Mesothelial cell of epicardium (in vitro differentiated cells): ENCODE measurements at regions not wholly inside any gene's neighbourhood (a gene's known extent, or its start where the extent isn't known, plus 50 kb on each side); places are given as distances from the start of the nearest gene placed in this dataset.

Experiments used
- DNase-seq, 2 experiments: peaks; one replicate each; pipeline ENCODE4 v3.0.0; 2021; ENCODE audit warnings: low spot score in 2 of 2; ENCODE audit not compliant: unreplicated experiment in 2 of 2
- H3K27ac Mint-ChIP-seq: 2 replicates; pipeline ENCODE4 v1.8.0; 2021; ENCODE audit warnings: mixed read lengths
- H3K27me3 Mint-ChIP-seq: 2 replicates; pipeline ENCODE4 v1.8.0; 2021; ENCODE audit warnings: low read depth, mixed read lengths
- H3K36me3 Mint-ChIP-seq: 2 replicates; pipeline ENCODE4 v1.8.0; 2021; ENCODE audit warnings: mixed read lengths
- H3K4me1 Mint-ChIP-seq: 2 replicates; pipeline ENCODE4 v1.8.0; 2021; ENCODE audit warnings: mixed read lengths
- H3K4me3 Mint-ChIP-seq: 2 replicates; pipeline ENCODE4 v1.8.0; 2021; ENCODE audit warnings: mild to moderate bottlenecking, moderate library complexity, mixed read lengths
- H3K9me3 Mint-ChIP-seq: 2 replicates; pipeline ENCODE4 v1.8.0; 2021; ENCODE audit warnings: mixed read lengths
- TF ChIP-seq, protein P1 (sequence below): fragments of 200-600 bp; sonication (generic); IDR thresholded peaks from one replicate; pipeline ENCODE4 v1.5.0; 2021; ENCODE audit warnings: antibody characterized with exemption; ENCODE audit not compliant: unreplicated experiment

DNA sequence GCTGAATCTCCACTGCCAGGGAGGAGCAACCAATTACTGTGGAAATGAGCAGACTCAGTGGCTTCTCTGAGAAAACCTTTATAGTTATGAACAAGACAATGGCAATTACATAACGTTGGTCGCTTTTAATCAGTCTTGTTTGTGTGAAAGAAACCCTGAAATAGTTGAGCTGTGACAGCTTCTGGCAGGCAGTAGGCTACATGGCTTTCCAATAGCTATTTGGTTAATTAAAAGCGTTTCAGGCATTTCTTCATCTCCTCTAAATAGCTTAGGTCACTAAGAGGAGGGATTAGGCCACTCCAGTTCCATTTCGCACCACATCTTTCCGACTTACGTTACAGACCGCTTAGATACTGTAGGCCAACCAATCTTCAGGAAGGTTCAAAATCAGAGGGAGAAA is 794.4 kb upstream of the ID2 start:
- Mint-ChIP-seq H3K27me3 (no peaks in the 10 kb centered on the region), H3K36me3 (no peaks in the 10 kb centered on the region), H3K4me1 (no peaks in the 10 kb centered on the region), H3K27ac (no peak overlapping the region), H3K9me3 (peaks cover 9% of the 10 kb centered on the region), H3K4me3 (no peak overlapping the region)
- TF ChIP-seq, protein P1, sequence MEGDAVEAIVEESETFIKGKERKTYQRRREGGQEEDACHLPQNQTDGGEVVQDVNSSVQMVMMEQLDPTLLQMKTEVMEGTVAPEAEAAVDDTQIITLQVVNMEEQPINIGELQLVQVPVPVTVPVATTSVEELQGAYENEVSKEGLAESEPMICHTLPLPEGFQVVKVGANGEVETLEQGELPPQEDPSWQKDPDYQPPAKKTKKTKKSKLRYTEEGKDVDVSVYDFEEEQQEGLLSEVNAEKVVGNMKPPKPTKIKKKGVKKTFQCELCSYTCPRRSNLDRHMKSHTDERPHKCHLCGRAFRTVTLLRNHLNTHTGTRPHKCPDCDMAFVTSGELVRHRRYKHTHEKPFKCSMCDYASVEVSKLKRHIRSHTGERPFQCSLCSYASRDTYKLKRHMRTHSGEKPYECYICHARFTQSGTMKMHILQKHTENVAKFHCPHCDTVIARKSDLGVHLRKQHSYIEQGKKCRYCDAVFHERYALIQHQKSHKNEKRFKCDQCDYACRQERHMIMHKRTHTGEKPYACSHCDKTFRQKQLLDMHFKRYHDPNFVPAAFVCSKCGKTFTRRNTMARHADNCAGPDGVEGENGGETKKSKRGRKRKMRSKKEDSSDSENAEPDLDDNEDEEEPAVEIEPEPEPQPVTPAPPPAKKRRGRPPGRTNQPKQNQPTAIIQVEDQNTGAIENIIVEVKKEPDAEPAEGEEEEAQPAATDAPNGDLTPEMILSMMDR, result no peak
- no peak for DNase-seq

DNA sequence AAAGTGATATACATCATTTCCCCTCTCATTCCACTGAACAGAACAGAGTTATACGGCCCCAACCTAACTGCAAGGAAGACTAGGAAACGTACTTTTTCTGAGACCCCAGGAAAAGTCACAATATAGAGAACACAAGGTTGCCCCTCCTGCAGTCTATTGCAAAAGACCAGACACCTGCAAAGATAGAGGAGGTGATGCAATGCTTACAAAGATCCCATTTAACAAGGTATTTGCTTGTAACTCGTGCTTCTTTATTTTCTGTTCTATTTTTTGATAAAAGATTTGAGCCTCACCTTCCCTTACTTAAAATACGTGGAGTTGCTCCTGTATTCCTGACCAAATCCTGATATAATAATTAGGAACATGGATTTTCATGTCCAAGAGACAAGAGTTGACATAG is 793.0 kb upstream of the ID2 start:
- no peak overlapping the region for H3K4me3 Mint-ChIP-seq
- no peaks in the 10 kb centered on the region for H3K27me3 Mint-ChIP-seq
- DNase-seq, result no peak
- no peaks in the 10 kb centered on the region for H3K4me1 Mint-ChIP-seq
- no peak overlapping the region for H3K27ac Mint-ChIP-seq
- TF ChIP-seq, protein P1, result no peak
- H3K9me3 Mint-ChIP-seq, result peaks cover 9% of the 10 kb centered on the region
- no peaks in the 10 kb centered on the region for H3K36me3 Mint-ChIP-seq

DNA sequence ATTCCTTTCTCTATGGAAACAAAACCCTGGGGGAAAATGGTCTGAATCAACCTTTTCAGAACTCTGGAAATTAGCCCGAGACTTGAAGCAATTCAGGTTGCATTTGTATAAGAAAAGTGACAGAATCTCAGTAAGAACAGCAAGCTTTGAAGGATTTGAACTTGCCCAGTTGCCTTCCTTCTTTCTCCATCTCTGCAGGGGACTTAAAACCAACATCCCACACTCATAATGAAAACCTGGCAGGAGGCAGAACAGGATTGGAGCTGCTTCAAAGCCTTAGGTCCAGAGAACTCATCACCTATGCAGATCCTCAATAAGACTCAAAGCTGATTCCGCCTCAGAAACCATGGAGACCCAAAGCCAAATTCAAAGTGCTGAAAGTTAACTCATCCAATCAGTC is 790.5 kb upstream of the ID2 start:
- TF ChIP-seq, protein P1, result no peak
- no peaks in the 10 kb centered on the region for H3K36me3 Mint-ChIP-seq
- peaks cover 2% of the 10 kb centered on the region for H3K4me1 Mint-ChIP-seq
- H3K9me3 Mint-ChIP-seq, result peaks cover 9% of the 10 kb centered on the region
- no peak overlapping the region for H3K4me3 Mint-ChIP-seq
- H3K27ac Mint-ChIP-seq, result no peak overlapping the region
- H3K27me3 Mint-ChIP-seq, result no peaks in the 10 kb centered on the region
- no peak for DNase-seq

DNA sequence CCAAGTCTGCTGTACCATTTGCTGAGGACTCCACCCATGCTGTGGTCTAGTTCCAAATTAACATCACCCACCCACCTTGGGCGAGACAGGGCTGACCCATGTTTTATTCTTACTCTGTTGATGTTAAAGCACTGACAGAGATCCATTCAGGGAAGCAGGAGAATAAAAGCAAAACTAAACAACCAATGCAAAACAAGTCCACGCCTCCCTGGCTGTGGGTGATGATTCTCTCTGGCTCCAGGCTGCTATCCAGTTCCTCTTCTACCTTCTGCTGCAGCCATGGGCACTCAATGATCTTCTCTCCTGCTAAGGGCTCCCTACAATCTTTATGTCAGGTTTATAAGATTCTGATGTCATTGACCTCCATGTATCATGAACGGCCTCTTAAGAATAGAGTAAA is 786.6 kb upstream of the ID2 start:
- H3K4me1 Mint-ChIP-seq, result peaks cover 10% of the 10 kb centered on the region
- no peak overlapping the region for H3K4me3 Mint-ChIP-seq
- H3K9me3 Mint-ChIP-seq, result peaks cover 9% of the 10 kb centered on the region
- no peak for DNase-seq
- TF ChIP-seq, protein P1, result no peak
- peaks cover 12% of the 10 kb centered on the region for H3K27me3 Mint-ChIP-seq
- H3K36me3 Mint-ChIP-seq, result no peaks in the 10 kb centered on the region
- H3K27ac Mint-ChIP-seq, result no peak overlapping the region

GRCh38 chr2:7896940-7897487 is 784.8 kb upstream of the ID2 start:
- Mint-ChIP-seq H3K36me3 (no peaks in the 10 kb centered on the region), H3K4me3 (no peak overlapping the region), H3K27me3 (peaks cover 12% of the 10 kb centered on the region), H3K27ac (no peak overlapping the region), H3K9me3 (peaks cover 1% of the 10 kb centered on the region), H3K4me1 (peaks cover 10% of the 10 kb centered on the region)
- DNase-seq, result no peak
- TF ChIP-seq, protein P1, result no peak

DNA sequence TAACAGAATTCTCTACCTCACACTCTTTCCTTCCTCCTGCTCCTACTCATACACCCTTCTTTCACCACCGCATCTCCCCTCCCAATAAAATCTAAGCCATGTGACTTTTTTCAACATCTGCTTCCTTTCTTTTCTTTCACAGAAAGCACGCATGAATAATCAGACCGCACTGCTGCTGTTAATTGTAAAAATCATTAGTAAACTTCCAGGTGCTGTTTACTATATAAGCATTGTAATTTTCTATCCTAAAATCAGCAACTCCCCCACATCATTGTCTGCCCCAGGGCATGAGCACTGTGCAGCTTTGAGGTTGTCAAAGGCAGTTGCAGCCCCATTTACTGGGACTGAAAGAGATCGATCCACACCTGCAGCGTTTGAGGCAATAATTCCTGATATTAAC is 782.6 kb upstream of the ID2 start:
- peaks cover 10% of the 10 kb centered on the region for H3K4me1 Mint-ChIP-seq
- peaks cover 19% of the 10 kb centered on the region for H3K27me3 Mint-ChIP-seq
- no peaks in the 10 kb centered on the region for H3K36me3 Mint-ChIP-seq
- no peak overlapping the region for H3K27ac Mint-ChIP-seq
- no peak overlapping the region for H3K4me3 Mint-ChIP-seq
- TF ChIP-seq, protein P1, result no peak
- no peaks in the 10 kb centered on the region for H3K9me3 Mint-ChIP-seq
- no peak for DNase-seq
